GM10248 (cell line): ENCODE measurements at regions not wholly inside any gene's neighbourhood (a gene's known extent, or its start where the extent isn't known, plus 50 kb on each side); places are given as distances from the start of the nearest gene placed in this dataset.
"Not testable (repeated sequence)": the region's sequence is repeated elsewhere in the genome, so short reads cannot be mapped to it uniquely, and the experiment has no call there.

Experiments used
- CTCF ChIA-PET: fragments of 300-600 bp; sonication (Branson Sonifier 250); formaldehyde crosslinking; extraction: SDS; loops from one replicate; lab custom pipeline; 2021; ENCODE audit warnings: antibody characterized with exemption; lab: Yijun Ruan, JAX
- POLR2A ChIA-PET: fragments of 350-650 bp; sonication (Branson Sonifier 250); formaldehyde crosslinking; extraction: SDS; loops from one replicate; lab custom pipeline; 2020; ENCODE audit warnings: antibody characterized with exemption; lab: Yijun Ruan, JAX
- DNase-seq: peaks from one replicate; pipeline ENCODE4 v3.0.0; 2012; ENCODE audit errors: extremely low spot score
- TF ChIP-seq, protein P1 (sequence below): IDR thresholded peaks from 2 replicates; pipeline ENCODE4 v1.5.1; 2012; ENCODE audit warnings: mild to moderate bottlenecking, low read depth; ENCODE audit errors: extremely low read depth, missing control alignments, control extremely low read depth

DNA sequence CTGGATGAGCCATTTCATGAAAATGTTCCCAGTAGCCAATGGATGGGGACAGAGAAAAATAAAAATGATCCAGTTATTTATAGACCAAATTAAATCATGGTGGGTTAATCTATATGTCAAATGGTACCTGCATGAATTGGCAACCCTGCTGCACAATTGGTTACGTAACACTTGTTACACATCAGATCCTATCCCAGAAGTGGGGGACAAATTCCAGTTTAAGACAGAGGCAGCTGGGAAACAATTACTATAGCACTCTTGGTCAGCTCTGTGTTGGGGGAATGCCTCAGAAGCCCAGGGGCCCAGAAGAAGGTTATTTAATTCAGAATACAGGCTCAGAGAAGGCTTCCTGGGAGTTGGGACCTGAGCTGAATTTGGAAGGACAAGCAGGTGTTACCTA, 81.1 kb upstream of the FLT1 start:
- no peak for DNase-seq
- POLR2A ChIA-PET: no interaction called here
- TF ChIP-seq, protein P1, sequence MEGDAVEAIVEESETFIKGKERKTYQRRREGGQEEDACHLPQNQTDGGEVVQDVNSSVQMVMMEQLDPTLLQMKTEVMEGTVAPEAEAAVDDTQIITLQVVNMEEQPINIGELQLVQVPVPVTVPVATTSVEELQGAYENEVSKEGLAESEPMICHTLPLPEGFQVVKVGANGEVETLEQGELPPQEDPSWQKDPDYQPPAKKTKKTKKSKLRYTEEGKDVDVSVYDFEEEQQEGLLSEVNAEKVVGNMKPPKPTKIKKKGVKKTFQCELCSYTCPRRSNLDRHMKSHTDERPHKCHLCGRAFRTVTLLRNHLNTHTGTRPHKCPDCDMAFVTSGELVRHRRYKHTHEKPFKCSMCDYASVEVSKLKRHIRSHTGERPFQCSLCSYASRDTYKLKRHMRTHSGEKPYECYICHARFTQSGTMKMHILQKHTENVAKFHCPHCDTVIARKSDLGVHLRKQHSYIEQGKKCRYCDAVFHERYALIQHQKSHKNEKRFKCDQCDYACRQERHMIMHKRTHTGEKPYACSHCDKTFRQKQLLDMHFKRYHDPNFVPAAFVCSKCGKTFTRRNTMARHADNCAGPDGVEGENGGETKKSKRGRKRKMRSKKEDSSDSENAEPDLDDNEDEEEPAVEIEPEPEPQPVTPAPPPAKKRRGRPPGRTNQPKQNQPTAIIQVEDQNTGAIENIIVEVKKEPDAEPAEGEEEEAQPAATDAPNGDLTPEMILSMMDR: no peak
- CTCF ChIA-PET: interaction anchor here (1.4 kb wide), 1 partner anchor 36 kb away, joined by 4 read pairs; no protein-coding TSS in a partner anchor

DNA sequence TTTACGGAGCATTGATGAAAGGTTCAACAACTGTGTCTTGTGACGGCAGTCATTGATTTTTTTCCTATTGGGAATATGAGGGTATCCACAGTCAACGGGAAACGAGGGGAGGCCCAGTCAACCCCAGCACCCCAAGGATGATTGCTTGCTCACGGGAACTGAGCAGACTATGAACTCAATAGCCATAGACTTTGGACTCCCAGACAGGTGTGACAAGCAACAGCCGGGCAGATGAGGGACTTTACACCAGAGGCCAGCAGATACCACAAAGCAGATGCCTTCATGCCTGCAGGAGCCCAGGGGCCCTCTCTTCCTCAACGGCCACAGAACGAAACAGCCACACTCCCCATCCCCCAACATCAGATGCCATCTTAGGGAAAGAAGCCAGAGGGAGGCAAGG, 80.3 kb upstream of the FLT1 start:
- CTCF ChIA-PET: interaction anchor here (1.4 kb wide), 1 partner anchor 35 kb away, joined by 4 read pairs; no protein-coding TSS in a partner anchor
- no peak for DNase-seq

DNA sequence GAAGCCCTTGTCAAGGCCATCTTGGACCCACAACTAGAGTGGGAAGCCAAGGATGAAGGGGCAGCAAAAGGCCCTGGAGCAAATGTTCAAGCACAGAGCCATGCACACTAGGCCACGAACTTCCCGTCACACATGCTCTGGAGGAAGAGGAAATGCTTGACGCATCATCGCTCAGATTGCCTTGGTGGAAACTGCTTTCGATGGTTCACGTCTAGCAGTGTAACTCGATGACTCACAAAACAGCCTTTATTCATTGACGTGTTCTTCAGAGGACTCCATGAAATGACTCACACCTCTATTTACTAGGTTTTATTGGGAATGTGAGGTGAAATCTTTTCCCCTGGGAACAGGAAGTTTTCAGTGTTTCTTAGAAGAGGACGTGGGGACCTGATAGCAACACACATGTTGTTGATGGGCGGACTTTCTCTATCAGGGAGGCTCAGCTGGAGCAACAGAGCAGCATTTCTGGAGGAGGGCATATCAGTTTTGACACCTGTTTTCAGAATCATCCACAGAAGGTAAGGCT, 79.8 kb upstream of the FLT1 start:
- ChIA-PET POLR2A (no interaction called here), CTCF (no interaction called here)
- DNase-seq: no peak
- TF ChIP-seq, protein P1: no peak

More for the DNA sequence above, 80.3 kb upstream of the FLT1 start:
- POLR2A ChIA-PET: no interaction called here
- TF ChIP-seq, protein P1: no peak

DNA sequence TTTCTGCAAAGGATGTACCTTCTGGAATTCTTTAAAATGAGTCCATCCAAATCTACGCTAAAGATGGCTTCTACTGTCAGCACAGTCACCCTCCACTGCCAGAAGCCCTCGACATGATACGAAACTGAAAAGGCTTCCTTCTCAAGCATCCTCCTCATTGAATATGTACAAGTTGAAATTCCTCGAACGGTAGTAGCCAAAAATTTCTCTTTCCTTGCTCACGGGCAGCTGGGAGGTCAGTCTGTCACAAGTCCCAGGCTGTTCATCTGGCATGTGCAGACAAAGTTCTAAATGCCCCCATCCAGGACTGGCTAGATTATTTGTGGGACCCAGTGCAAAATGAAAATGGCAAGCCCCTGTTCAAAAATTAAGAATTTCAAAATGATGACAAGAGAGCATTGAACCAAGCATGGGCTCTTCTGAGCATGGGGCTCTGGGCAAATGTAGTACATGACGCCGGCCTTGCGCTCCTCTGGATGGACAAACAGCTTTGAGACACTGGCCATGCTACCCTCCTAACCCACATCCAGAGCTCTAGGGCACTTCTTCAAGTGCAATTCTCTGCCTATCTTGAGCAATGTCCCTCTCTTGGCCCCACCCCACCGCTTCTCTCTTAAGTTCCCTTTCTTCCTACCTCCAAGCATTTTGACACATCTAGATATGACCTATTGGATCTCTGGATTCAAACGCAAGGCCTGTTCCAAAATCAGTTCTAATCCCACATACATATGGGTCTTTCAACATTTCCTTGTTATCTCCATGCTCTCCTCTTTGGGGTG, 78.9 kb upstream of the FLT1 start:
- ChIA-PET CTCF (no interaction called here), POLR2A (no interaction called here)
- TF ChIP-seq, protein P1: no peak
- DNase-seq: no peak

DNA sequence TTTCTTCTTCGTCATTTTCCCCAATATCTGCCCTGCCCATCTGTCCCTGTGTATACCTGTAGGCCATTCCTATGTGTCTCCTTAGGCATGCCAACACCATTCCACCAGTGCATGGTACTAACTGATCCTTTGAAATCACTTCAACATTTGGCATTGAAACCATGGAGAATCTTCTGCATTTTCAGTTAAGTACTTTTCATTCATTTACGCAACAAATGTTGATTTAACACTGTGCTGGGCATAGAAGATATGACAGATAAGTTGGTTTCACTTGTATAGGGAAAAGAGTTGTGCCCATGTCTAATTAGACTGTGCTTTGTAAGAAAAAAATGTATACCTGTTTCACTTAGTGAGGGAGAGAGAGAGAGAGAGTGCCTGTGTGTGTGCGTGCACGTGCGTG, 77.9 kb upstream of the FLT1 start:
- TF ChIP-seq, protein P1: no peak
- ChIA-PET POLR2A (no interaction called here), CTCF (interaction anchor here (1.3 kb wide), 1 partner anchor 223 kb away, joined by 5 read pairs; no protein-coding TSS in a partner anchor)
- no peak for DNase-seq

DNA sequence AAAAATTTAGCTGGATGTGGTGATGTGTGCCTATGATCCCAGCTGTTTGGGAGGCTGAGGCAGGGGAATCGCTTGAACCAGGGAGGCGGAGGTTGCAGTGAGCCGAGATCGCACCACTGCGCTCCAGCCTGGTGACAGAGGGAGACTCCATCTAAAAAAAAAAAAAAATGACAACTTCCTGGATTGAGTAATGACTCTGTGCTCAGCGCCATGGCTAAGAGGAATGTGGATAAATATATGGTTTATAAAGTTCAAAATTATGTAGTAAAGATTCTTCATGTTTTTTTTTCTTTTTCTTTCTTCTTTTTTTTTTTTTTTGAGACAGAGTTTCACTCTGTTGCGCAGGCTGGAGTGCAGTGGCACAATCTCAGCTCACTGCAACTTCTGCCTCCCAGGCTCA, 75.4 kb upstream of the FLT1 start:
- DNase-seq, CTCF ChIA-PET: not testable (repeated sequence)
- POLR2A ChIA-PET: interaction anchor here (0.7 kb wide), 1 partner anchor 8 kb away, joined by 5 read pairs; no protein-coding TSS in a partner anchor

DNA sequence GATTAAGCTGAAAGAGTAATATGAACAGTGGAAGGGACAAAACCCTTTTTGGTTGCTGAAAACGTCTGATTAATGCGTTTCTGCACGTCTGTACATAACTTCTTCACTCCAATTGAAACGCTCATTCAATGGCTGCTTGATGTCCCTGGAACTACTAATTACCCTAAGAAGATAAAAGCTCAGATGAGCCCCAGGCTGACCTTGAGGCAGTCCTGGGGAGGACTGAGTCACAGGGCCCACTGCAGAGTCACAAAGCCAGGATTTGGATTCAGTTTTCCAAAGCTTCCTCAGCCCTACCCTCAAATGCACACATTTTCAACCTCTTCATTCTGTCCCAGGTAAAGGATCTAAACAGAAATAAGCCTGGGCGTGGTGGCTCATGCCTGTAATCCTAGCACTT, 75.0 kb upstream of the FLT1 start:
- no peak for DNase-seq
- POLR2A ChIA-PET: no interaction called here
- TF ChIP-seq, protein P1: no peak
- CTCF ChIA-PET: no interaction called here
